ENCODE measurements at regions not wholly inside any gene's neighbourhood (a gene's known extent, or its start where the extent isn't known, plus 50 kb on each side); places are given as distances from the start of the nearest gene placed in this dataset.

GRCh38 chr7:34207810-34208209, 302.5 kb downstream of the BMPER start:
- no peak for DNase-seq (ENCODE audit: low spot score)

GRCh38 chr7:34208878-34209621, 303.7 kb downstream of the BMPER start:
- WGBS, 2 donors (ENCODE audit: extremely low coverage in 2 of 2, insufficient read length in 2 of 2, insufficient replicate concordance in 1 of 2): no CpG with 5 or more reads among the region's 5 CpGs
- no peaks in the 10 kb centered on the region for H3K9me3 ChIP-seq (replicated peaks in 1 of 2; ENCODE audit: control insufficient read depth in 2 of 2, insufficient read depth in 1 of 2, low read depth in 1 of 2, low read length in 2 of 2)
- H2BK120ac ChIP-seq (ENCODE audit: low read depth, low read length): no peak overlapping the region
- no peaks in the 10 kb centered on the region for H3K27me3 ChIP-seq (ENCODE audit: control insufficient read depth in 3 of 3, insufficient read depth in 3 of 3, low read depth in 1 of 3, low read length in 3 of 3)
- no peak overlapping the region for H3K4me2 ChIP-seq (ENCODE audit: insufficient read depth, low read length, poor library complexity, severe bottlenecking)
- no peak overlapping the region for H3K27ac ChIP-seq (replicated peaks; ENCODE audit: low read length)
- no peak overlapping the region for H3K14ac ChIP-seq (ENCODE audit: low read length)
- H2AK5ac ChIP-seq (ENCODE audit: low read depth, low read length): no peak overlapping the region
- no peak overlapping the region for H3K4ac ChIP-seq (ENCODE audit: low read length)
- H2BK5ac ChIP-seq (ENCODE audit: low read length): no peak overlapping the region
- no peak overlapping the region for H2BK15ac ChIP-seq (ENCODE audit: low read length)
- no peak overlapping the region for H3K18ac ChIP-seq (ENCODE audit: low read length)
- H4K8ac ChIP-seq (ENCODE audit: low read depth, low read length): no peak overlapping the region
- H3K4me1 ChIP-seq (ENCODE audit: control insufficient read depth in 2 of 2, insufficient read depth in 1 of 2, low read depth in 1 of 2, low read length in 2 of 2): peaks cover 0 to 3% of the 10 kb centered on the region in 2 donors
- no peak for DNase-seq (ENCODE audit: low spot score)
- no peak overlapping the region for H3K23ac ChIP-seq (ENCODE audit: low read depth, low read length, poor library complexity)
- no peak overlapping the region for H4K91ac ChIP-seq (ENCODE audit: low read depth, low read length, poor library complexity)
- no peak overlapping the region for H2BK12ac ChIP-seq (ENCODE audit: low read length)
- no peak overlapping the region for H3K4me3 ChIP-seq (ENCODE audit: low read length in 2 of 2)
- no peaks in the 10 kb centered on the region for H3K79me1 ChIP-seq (ENCODE audit: low read depth, low read length)
- no peak overlapping the region for H2AFZ ChIP-seq (ENCODE audit: low read length)
- no peaks in the 10 kb centered on the region for H3K36me3 ChIP-seq (replicated peaks in 1 of 2; ENCODE audit: control insufficient read depth in 2 of 2, insufficient read depth in 2 of 2, low read length in 2 of 2)
- H3K9ac ChIP-seq (ENCODE audit: low read depth, low read length, poor library complexity): no peak overlapping the region

More at GRCh38 chr7:34207810-34208209, 302.5 kb downstream of the BMPER start:
- no peak overlapping the region for H4K91ac ChIP-seq (ENCODE audit: low read depth, low read length, poor library complexity)
- H2AK5ac ChIP-seq (ENCODE audit: low read depth, low read length): no peak overlapping the region
- no CpG with 5 or more reads among the region's 5 CpGs for WGBS, 2 donors (ENCODE audit: extremely low coverage in 2 of 2, insufficient read length in 2 of 2, insufficient replicate concordance in 1 of 2)
- H3K79me1 ChIP-seq (ENCODE audit: low read depth, low read length): no peaks in the 10 kb centered on the region
- H3K18ac ChIP-seq (ENCODE audit: low read length): no peak overlapping the region
- no peak overlapping the region for H4K8ac ChIP-seq (ENCODE audit: low read depth, low read length)
- no peak overlapping the region for H2BK15ac ChIP-seq (ENCODE audit: low read length)
- no peak overlapping the region for H3K4ac ChIP-seq (ENCODE audit: low read length)
- no peak overlapping the region for H2BK120ac ChIP-seq (ENCODE audit: low read depth, low read length)
- H3K14ac ChIP-seq (ENCODE audit: low read length): no peak overlapping the region
- H2AFZ ChIP-seq (ENCODE audit: low read length): no peak overlapping the region
- no peak overlapping the region for H3K9ac ChIP-seq (ENCODE audit: low read depth, low read length, poor library complexity)
- H3K27me3 ChIP-seq (ENCODE audit: control insufficient read depth in 3 of 3, insufficient read depth in 3 of 3, low read depth in 1 of 3, low read length in 3 of 3): no peaks in the 10 kb centered on the region
- peaks cover 0 to 3% of the 10 kb centered on the region in 2 donors for H3K4me1 ChIP-seq (ENCODE audit: control insufficient read depth in 2 of 2, insufficient read depth in 1 of 2, low read depth in 1 of 2, low read length in 2 of 2)
- no peak overlapping the region for H2BK12ac ChIP-seq (ENCODE audit: low read length)
- H3K9me3 ChIP-seq (replicated peaks in 1 of 2; ENCODE audit: control insufficient read depth in 2 of 2, insufficient read depth in 1 of 2, low read depth in 1 of 2, low read length in 2 of 2): no peaks in the 10 kb centered on the region
- no peak overlapping the region for H3K4me3 ChIP-seq (ENCODE audit: low read length in 2 of 2)
- no peaks in the 10 kb centered on the region for H3K36me3 ChIP-seq (replicated peaks in 1 of 2; ENCODE audit: control insufficient read depth in 2 of 2, insufficient read depth in 2 of 2, low read length in 2 of 2)
- no peak overlapping the region for H3K27ac ChIP-seq (replicated peaks; ENCODE audit: low read length)
- H3K23ac ChIP-seq (ENCODE audit: low read depth, low read length, poor library complexity): no peak overlapping the region
- no peak overlapping the region for H2BK5ac ChIP-seq (ENCODE audit: low read length)
- no peak overlapping the region for H3K4me2 ChIP-seq (ENCODE audit: insufficient read depth, low read length, poor library complexity, severe bottlenecking)

DNA sequence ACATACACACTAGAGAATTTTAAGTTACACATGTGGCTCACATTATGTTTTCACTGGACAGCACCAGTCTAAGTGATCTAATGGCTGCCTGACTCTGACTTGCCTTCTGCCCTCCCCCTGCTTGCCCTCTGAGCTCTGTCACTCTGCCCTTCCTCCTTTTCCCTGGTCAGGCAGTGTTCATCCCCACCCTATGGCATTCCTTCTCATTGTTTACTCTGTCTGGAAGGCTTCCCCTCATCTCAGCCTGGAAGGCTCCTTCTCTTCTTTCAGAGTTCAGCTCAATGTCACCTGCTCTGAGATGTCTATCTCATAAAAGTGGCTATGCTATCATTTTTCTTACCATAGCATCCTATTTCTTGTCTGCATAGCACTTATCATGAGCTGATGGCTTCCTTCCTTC, 305.7 kb downstream of the BMPER start:
- H3K18ac ChIP-seq (ENCODE audit: low read length): no peak overlapping the region
- no peaks in the 10 kb centered on the region for H3K79me1 ChIP-seq (ENCODE audit: low read depth, low read length)
- H2AK5ac ChIP-seq (ENCODE audit: low read depth, low read length): no peak overlapping the region
- no peak overlapping the region for H2BK120ac ChIP-seq (ENCODE audit: low read depth, low read length)
- no peaks in the 10 kb centered on the region for H3K9me3 ChIP-seq (replicated peaks in 1 of 2; ENCODE audit: control insufficient read depth in 2 of 2, insufficient read depth in 1 of 2, low read depth in 1 of 2, low read length in 2 of 2)
- H2BK12ac ChIP-seq (ENCODE audit: low read length): no peak overlapping the region
- no peak overlapping the region for H3K4ac ChIP-seq (ENCODE audit: low read length)
- no peaks in the 10 kb centered on the region for H3K36me3 ChIP-seq (replicated peaks in 1 of 2; ENCODE audit: control insufficient read depth in 2 of 2, insufficient read depth in 2 of 2, low read length in 2 of 2)
- H3K14ac ChIP-seq (ENCODE audit: low read length): no peak overlapping the region
- H2BK15ac ChIP-seq (ENCODE audit: low read length): no peak overlapping the region
- no peak overlapping the region for H2AFZ ChIP-seq (ENCODE audit: low read length)
- no peak overlapping the region for H4K91ac ChIP-seq (ENCODE audit: low read depth, low read length, poor library complexity)
- no peak overlapping the region for H3K4me2 ChIP-seq (ENCODE audit: insufficient read depth, low read length, poor library complexity, severe bottlenecking)
- peaks cover 0 to 3% of the 10 kb centered on the region in 2 donors for H3K4me1 ChIP-seq (ENCODE audit: control insufficient read depth in 2 of 2, insufficient read depth in 1 of 2, low read depth in 1 of 2, low read length in 2 of 2)
- no peak overlapping the region for H3K9ac ChIP-seq (ENCODE audit: low read depth, low read length, poor library complexity)
- H3K27me3 ChIP-seq (ENCODE audit: control insufficient read depth in 3 of 3, insufficient read depth in 3 of 3, low read depth in 1 of 3, low read length in 3 of 3): no peaks in the 10 kb centered on the region
- no peak overlapping the region for H3K23ac ChIP-seq (ENCODE audit: low read depth, low read length, poor library complexity)
- DNase-seq (ENCODE audit: low spot score): no peak
- no peak overlapping the region for H3K4me3 ChIP-seq (ENCODE audit: low read length in 2 of 2)
- H3K27ac ChIP-seq (replicated peaks; ENCODE audit: low read length): no peak overlapping the region
- H2BK5ac ChIP-seq (ENCODE audit: low read length): no peak overlapping the region
- H4K8ac ChIP-seq (ENCODE audit: low read depth, low read length): no peak overlapping the region

GRCh38 chr7:34217972-34218371, 312.6 kb downstream of the BMPER start:
- no peak overlapping the region for H3K18ac ChIP-seq (ENCODE audit: low read length)
- H3K9ac ChIP-seq (ENCODE audit: low read depth, low read length, poor library complexity): no peak overlapping the region
- peaks cover 0 to 3% of the 10 kb centered on the region in 2 donors for H3K4me1 ChIP-seq (ENCODE audit: control insufficient read depth in 2 of 2, insufficient read depth in 1 of 2, low read depth in 1 of 2, low read length in 2 of 2)
- WGBS, 2 donors (ENCODE audit: extremely low coverage in 2 of 2, insufficient read length in 2 of 2, insufficient replicate concordance in 1 of 2): no CpG with 5 or more reads among the region's 1 CpG
- no peak overlapping the region for H2AK5ac ChIP-seq (ENCODE audit: low read depth, low read length)
- H3K14ac ChIP-seq (ENCODE audit: low read length): no peak overlapping the region
- no peak overlapping the region for H2BK12ac ChIP-seq (ENCODE audit: low read length)
- no peak overlapping the region for H2BK120ac ChIP-seq (ENCODE audit: low read depth, low read length)
- no peaks in the 10 kb centered on the region for H3K79me1 ChIP-seq (ENCODE audit: low read depth, low read length)
- no peak overlapping the region for H2BK5ac ChIP-seq (ENCODE audit: low read length)
- no peaks in the 10 kb centered on the region for H3K27me3 ChIP-seq (ENCODE audit: control insufficient read depth in 3 of 3, insufficient read depth in 3 of 3, low read depth in 1 of 3, low read length in 3 of 3)
- no peaks in the 10 kb centered on the region for H3K36me3 ChIP-seq (replicated peaks in 1 of 2; ENCODE audit: control insufficient read depth in 2 of 2, insufficient read depth in 2 of 2, low read length in 2 of 2)
- H3K23ac ChIP-seq (ENCODE audit: low read depth, low read length, poor library complexity): no peak overlapping the region
- no peak overlapping the region for H4K91ac ChIP-seq (ENCODE audit: low read depth, low read length, poor library complexity)
- no peak overlapping the region for H3K27ac ChIP-seq (replicated peaks; ENCODE audit: low read length)
- no peak overlapping the region for H3K4ac ChIP-seq (ENCODE audit: low read length)
- no peak for DNase-seq (ENCODE audit: low spot score)
- no peak overlapping the region for H3K4me2 ChIP-seq (ENCODE audit: insufficient read depth, low read length, poor library complexity, severe bottlenecking)
- no peak overlapping the region for H3K4me3 ChIP-seq (ENCODE audit: low read length in 2 of 2)
- H2AFZ ChIP-seq (ENCODE audit: low read length): no peak overlapping the region
- no peak overlapping the region for H2BK15ac ChIP-seq (ENCODE audit: low read length)
- H4K8ac ChIP-seq (ENCODE audit: low read depth, low read length): no peak overlapping the region
- H3K9me3 ChIP-seq (replicated peaks in 1 of 2; ENCODE audit: control insufficient read depth in 2 of 2, insufficient read depth in 1 of 2, low read depth in 1 of 2, low read length in 2 of 2): no peaks in the 10 kb centered on the region
